Type B pancreatic cell (in vitro differentiated cells): ENCODE measurements at regions not wholly inside any gene's neighbourhood (a gene's known extent, or its start where the extent isn't known, plus 50 kb on each side); places are given as distances from the start of the nearest gene placed in this dataset.

ENCODE experiments used
- DNase-seq: peaks from one replicate; pipeline ENCODE4 v3.0.0; 2021; ENCODE audit warnings: mixed read lengths; ENCODE audit not compliant: unreplicated experiment; ENCODE audit errors: extremely low spot score
- H3K27ac Mint-ChIP-seq: 2 replicates; pipeline ENCODE4 v1.8.0; 2021; ENCODE audit warnings: mild to moderate bottlenecking, mixed read lengths
- H3K27me3 Mint-ChIP-seq: 2 replicates; pipeline ENCODE4 v1.8.0; 2021; ENCODE audit warnings: mixed read lengths
- H3K36me3 Mint-ChIP-seq: 2 replicates; pipeline ENCODE4 v1.8.0; 2021; ENCODE audit warnings: mixed read lengths
- H3K4me1 Mint-ChIP-seq: one replicate; pipeline ENCODE4 v1.8.0; 2021; ENCODE audit warnings: mixed read lengths; ENCODE audit not compliant: unreplicated experiment
- H3K4me3 Mint-ChIP-seq: 2 replicates; pipeline ENCODE4 v1.8.0; 2021; ENCODE audit warnings: mild to moderate bottlenecking, mixed read lengths
- H3K9me3 Mint-ChIP-seq: 2 replicates; pipeline ENCODE4 v1.8.0; 2021; ENCODE audit warnings: mixed read lengths
- CTCF ChIP-seq: fragments of 200-600 bp; sonication (generic); conservative IDR thresholded peaks from 2 replicates; pipeline ENCODE4 v1.5.0; 2021; ENCODE audit warnings: antibody characterized with exemption, mild to moderate bottlenecking

DNA sequence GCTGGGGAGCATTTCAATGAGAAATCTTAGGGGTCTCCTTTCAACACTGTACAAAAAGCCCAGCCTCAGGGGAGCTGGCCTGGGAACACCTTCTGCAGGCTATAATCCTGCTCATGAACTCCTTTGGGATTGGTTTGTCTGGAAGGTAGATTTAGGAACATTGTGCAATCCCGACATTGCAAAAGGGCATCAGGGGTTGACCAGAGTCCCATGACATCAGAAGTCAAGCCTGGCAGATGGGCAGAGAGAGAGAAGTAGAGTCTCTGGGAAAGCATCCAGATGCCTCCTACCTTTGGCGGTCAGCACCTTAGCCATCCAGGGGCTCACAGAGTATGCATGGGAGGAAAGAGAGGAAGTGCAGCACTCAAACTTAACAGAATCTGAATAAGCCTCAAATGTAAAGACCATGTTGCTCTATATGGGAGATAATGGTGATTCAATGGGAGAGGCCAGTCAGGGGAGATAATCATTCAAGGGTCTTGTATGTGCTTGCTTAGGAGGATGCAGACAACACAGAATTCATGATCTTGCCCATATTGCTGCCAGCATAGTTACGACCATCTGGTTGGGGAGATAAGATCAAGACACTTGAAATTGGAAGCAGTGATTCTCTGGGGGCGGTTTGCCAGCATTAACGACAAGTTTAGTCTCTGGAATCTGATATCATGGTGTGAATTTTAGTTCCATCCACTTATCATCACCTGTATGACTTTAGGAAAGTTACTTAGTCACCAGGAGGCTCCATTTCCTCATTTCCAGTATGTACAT, 58.3 kb upstream of the UPP2 start:
- no peaks in the 10 kb centered on the region for H3K9me3 Mint-ChIP-seq
- H3K27ac Mint-ChIP-seq = no peak overlapping the region
- no peak overlapping the region for H3K4me3 Mint-ChIP-seq
- H3K27me3 Mint-ChIP-seq = no peaks in the 10 kb centered on the region
- TF ChIP-seq CTCF = no peak
- H3K36me3 Mint-ChIP-seq = no peaks in the 10 kb centered on the region
- DNase-seq = no peak
- H3K4me1 Mint-ChIP-seq = peaks cover 35% of the 10 kb centered on the region

- no peak for DNase-seq
- Mint-ChIP-seq H3K27me3 (no peaks in the 10 kb centered on the region), H3K4me3 (no peak overlapping the region), H3K4me1 (peaks cover 35% of the 10 kb centered on the region), H3K36me3 (no peaks in the 10 kb centered on the region), H3K27ac (no peak overlapping the region), H3K9me3 (no peaks in the 10 kb centered on the region)
- no peak for TF ChIP-seq CTCF
Observed at GRCh38 chr2:158042666-158043065, 59.0 kb upstream of the UPP2 start.

- Mint-ChIP-seq H3K27ac (no peak overlapping the region), H3K4me1 (peaks cover 34% of the 10 kb centered on the region), H3K36me3 (no peaks in the 10 kb centered on the region), H3K4me3 (no peak overlapping the region), H3K9me3 (no peaks in the 10 kb centered on the region), H3K27me3 (no peaks in the 10 kb centered on the region)
- DNase-seq = no peak
- TF ChIP-seq CTCF = no peak
Observed at GRCh38 chr2:158042245-158042644, 59.4 kb upstream of the UPP2 start.

DNA sequence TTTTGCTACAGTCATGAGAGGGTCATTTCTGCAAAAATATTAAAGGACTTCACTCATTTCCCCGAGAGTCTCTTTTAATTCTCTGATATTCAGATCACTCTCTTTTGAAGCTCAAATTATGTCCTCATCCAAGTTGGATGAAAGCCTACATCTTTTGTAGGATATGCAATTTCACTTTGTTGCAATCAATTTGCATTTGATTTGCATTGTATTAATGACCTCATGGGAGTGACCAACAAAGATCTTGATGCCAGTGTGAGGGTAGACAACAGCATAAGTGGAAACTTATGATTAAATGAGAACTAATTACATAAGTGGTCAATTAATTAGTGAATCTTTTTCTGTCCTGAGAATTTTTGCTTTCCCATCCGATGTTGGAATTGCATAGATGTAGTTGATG, 60.3 kb upstream of the UPP2 start:
- no peak overlapping the region for H3K4me3 Mint-ChIP-seq
- H3K36me3 Mint-ChIP-seq = no peaks in the 10 kb centered on the region

DNA sequence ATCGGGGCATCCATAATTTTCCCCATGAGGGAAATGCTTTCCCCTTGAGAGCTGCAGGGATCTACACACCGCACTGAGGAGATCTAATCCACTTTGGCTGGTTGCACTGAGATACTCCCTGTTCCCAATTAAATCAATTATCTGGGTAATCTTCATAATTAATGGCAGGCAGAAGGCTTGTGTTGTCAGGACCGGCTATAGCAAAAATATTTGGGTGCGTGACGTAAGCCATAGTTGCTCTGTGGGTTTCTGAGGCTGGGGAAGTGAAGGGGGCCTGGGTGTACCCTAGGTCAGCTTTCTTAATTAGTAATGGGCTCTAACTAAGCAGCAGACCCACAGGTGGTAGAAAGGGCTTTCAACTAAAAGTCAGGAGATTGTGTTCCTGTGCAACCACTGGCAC, 62.8 kb upstream of the UPP2 start:
- no peaks in the 10 kb centered on the region for H3K9me3 Mint-ChIP-seq

More for the DNA sequence above, 60.3 kb upstream of the UPP2 start:
- Mint-ChIP-seq H3K4me1 (peaks cover 29% of the 10 kb centered on the region), H3K27ac (no peak overlapping the region), H3K27me3 (no peaks in the 10 kb centered on the region), H3K9me3 (no peaks in the 10 kb centered on the region)
- no peak for DNase-seq
- TF ChIP-seq CTCF = no peak

More for the DNA sequence above, 62.8 kb upstream of the UPP2 start:
- no peak for DNase-seq
- Mint-ChIP-seq H3K27me3 (peaks cover 6% of the 10 kb centered on the region), H3K4me3 (no peak overlapping the region), H3K4me1 (peaks cover 25% of the 10 kb centered on the region), H3K27ac (no peak overlapping the region), H3K36me3 (no peaks in the 10 kb centered on the region)
- no peak for TF ChIP-seq CTCF
